IMR-90 (cell line): ENCODE measurements at regions not wholly inside any gene's neighbourhood (a gene's known extent, or its start where the extent isn't known, plus 50 kb on each side); places are given as distances from the start of the nearest gene placed in this dataset.
"Not testable (repeated sequence)": the region's sequence is repeated elsewhere in the genome, so short reads cannot be mapped to it uniquely, and the experiment has no call there.

Source experiments
- ATAC-seq: fragments of 200-7000 bp; cut with Tn5 transposase; 2 replicates; pipeline ENCODE4 v1.9.1; 2020; ENCODE audit warnings: low read depth, mild to moderate bottlenecking, moderate library complexity
- BruUV-seq: library from RNA; stranded (reverse); fragments of 400-500 nt; replicated peaks from 2 replicates; lab custom pipeline; 2021; lab: Mats Ljungman, UMichigan
- CTCF ChIA-PET: fragments of 300-600 bp; formaldehyde crosslinking; extraction: SDS; loops from one replicate; lab custom pipeline; 2021; ENCODE audit warnings: antibody characterized with exemption; lab: Yijun Ruan, JAX
- POLR2A ChIA-PET: fragments of 300-600 bp; sonication (Branson Sonifier 250); formaldehyde crosslinking; loops from one replicate; lab custom pipeline; 2022; ENCODE audit warnings: antibody characterized with exemption; ENCODE audit not compliant: unreplicated experiment; lab: Charles Lee
- DNase-seq: peaks from one replicate; pipeline ENCODE4 v3.0.0; 2013
- H2AFZ ChIP-seq: replicated peaks from 2 replicates; pipeline ENCODE3; 2013; ENCODE audit warnings: low read length, mild to moderate bottlenecking; ENCODE audit not compliant: poor library complexity
- H2AK5ac ChIP-seq: 2 replicates; pipeline ENCODE4 v1.6.1; 2013; ENCODE audit warnings: low read depth, low read length, inconsistent platforms
- H2AK9ac ChIP-seq: replicated peaks from 2 replicates; pipeline ENCODE3; 2013; ENCODE audit warnings: mild to moderate bottlenecking, low read depth, low read length, moderate library complexity; ENCODE audit not compliant: poor library complexity
- H2BK120ac ChIP-seq: 2 replicates; pipeline ENCODE4 v1.6.1; 2013; ENCODE audit warnings: low read depth, low read length, inconsistent platforms
- H2BK15ac ChIP-seq: 3 replicates; pipeline ENCODE4 v1.6.1; 2013; ENCODE audit warnings: low read depth, low read length, inconsistent platforms
- H2BK20ac ChIP-seq: 2 replicates; pipeline ENCODE4 v1.6.1; 2013; ENCODE audit warnings: low read depth, mild to moderate bottlenecking, inconsistent platforms, low read length, moderate library complexity
- H2BK5ac ChIP-seq: 2 replicates; pipeline ENCODE4 v1.6.1; 2013; ENCODE audit warnings: mild to moderate bottlenecking, low read depth, low read length, inconsistent platforms; ENCODE audit not compliant: poor library complexity, severe bottlenecking
- H3K14ac ChIP-seq: replicated peaks from 2 replicates; pipeline ENCODE4 v1.6.1; 2013; ENCODE audit warnings: low read depth, low read length, inconsistent platforms
- H3K18ac ChIP-seq: 2 replicates; pipeline ENCODE4 v1.6.1; 2013; ENCODE audit warnings: low read depth, low read length, control low read depth
- H3K23ac ChIP-seq: 2 replicates; pipeline ENCODE4 v1.6.1; 2013; ENCODE audit warnings: low read depth, low read length, inconsistent platforms
- H3K27ac ChIP-seq: 2 replicates; pipeline ENCODE4 v1.5.1; 2013; ENCODE audit warnings: mild to moderate bottlenecking, control low read depth, low read length; ENCODE audit not compliant: insufficient read depth
- H3K27me3 ChIP-seq: 2 replicates; pipeline ENCODE4 v1.6.1; 2013; ENCODE audit warnings: low read length; ENCODE audit not compliant: control insufficient read depth, insufficient read depth
- H3K36me3 ChIP-seq: 2 replicates; pipeline ENCODE4 v1.6.1; 2013; ENCODE audit warnings: low read length, mixed read lengths; ENCODE audit not compliant: control insufficient read depth, insufficient read depth
- H3K4ac ChIP-seq: 2 replicates; pipeline ENCODE4 v1.6.1; 2013; ENCODE audit warnings: low read depth, low read length, inconsistent platforms
- H3K4me1 ChIP-seq: 2 replicates; pipeline ENCODE4 v1.6.1; 2013; ENCODE audit warnings: low read length, mixed read lengths; ENCODE audit not compliant: control insufficient read depth, insufficient read depth
- H3K4me2 ChIP-seq: 2 replicates; pipeline ENCODE4 v1.6.1; 2013; ENCODE audit warnings: low read depth, mild to moderate bottlenecking, control low read depth, low read length, moderate library complexity
- H3K4me3 ChIP-seq: 2 replicates; pipeline ENCODE4 v1.5.1; 2013; ENCODE audit warnings: low read depth, mild to moderate bottlenecking, control low read depth, low read length, moderate library complexity; ENCODE audit not compliant: insufficient read depth
- H3K56ac ChIP-seq: 2 replicates; pipeline ENCODE4 v1.6.1; 2013; ENCODE audit warnings: low read length, inconsistent platforms; ENCODE audit not compliant: insufficient read depth; ENCODE audit errors: extremely low read depth
- H3K79me1 ChIP-seq, 2 experiments: 2 replicates each; pipeline ENCODE4 v1.6.1; 2013; ENCODE audit warnings: low read length in 2 of 2, inconsistent platforms in 1 of 2, low read depth in 1 of 2
- H3K9ac ChIP-seq: 2 replicates; pipeline ENCODE4 v1.6.1; 2013; ENCODE audit warnings: low read depth, low read length, control low read depth
- H3K9me1 ChIP-seq: 2 replicates; pipeline ENCODE4 v1.6.1; 2013; ENCODE audit warnings: low read length, inconsistent platforms; ENCODE audit not compliant: insufficient read depth
- H3K9me3 ChIP-seq: 2 replicates; pipeline ENCODE4 v1.6.1; 2013; ENCODE audit warnings: low read length; ENCODE audit not compliant: control insufficient read depth, insufficient read depth
- H4K20me1 ChIP-seq: 2 replicates; pipeline ENCODE4 v1.6.1; 2013; ENCODE audit warnings: low read length, inconsistent platforms; ENCODE audit not compliant: insufficient read depth
- H4K5ac ChIP-seq: 2 replicates; pipeline ENCODE4 v1.6.1; 2013; ENCODE audit warnings: mild to moderate bottlenecking, low read depth, low read length, control low read depth
- H4K8ac ChIP-seq, 2 experiments: 2 replicates each; pipeline ENCODE4 v1.6.1; 2013; ENCODE audit warnings: low read depth in 2 of 2, low read length in 2 of 2, control low read depth in 1 of 2, inconsistent platforms in 1 of 2
- H4K91ac ChIP-seq: 2 replicates; pipeline ENCODE4 v1.6.1; 2013; ENCODE audit warnings: low read depth, low read length, inconsistent platforms; ENCODE audit not compliant: insufficient read depth
- MAFK ChIP-seq: IDR thresholded peaks from 2 replicates; pipeline ENCODE4 v1.6.1; 2012; ENCODE audit warnings: low read depth, low read length, improper control_type of control experiment
- MAZ ChIP-seq: IDR thresholded peaks from 2 replicates; pipeline ENCODE4 v1.6.1; 2012; ENCODE audit warnings: low read depth, mild to moderate bottlenecking, low read length, improper control_type of control experiment, moderate library complexity, borderline replicate concordance
- MXI1 ChIP-seq: IDR thresholded peaks from 2 replicates; pipeline ENCODE4 v1.6.1; 2012; ENCODE audit warnings: low read depth, mild to moderate bottlenecking, low read length, moderate library complexity, borderline replicate concordance
- RFX5 ChIP-seq: IDR thresholded peaks from 2 replicates; pipeline ENCODE4 v1.8.0; 2012; ENCODE audit warnings: low read depth, mild to moderate bottlenecking, low read length, moderate library complexity
- WGBS, 2 experiments: methylation state at CpG; one replicate each; pipeline versions ENCODE4 v1.1.5 to v1.1.7; 2013; ENCODE audit warnings: missing lambda C conversion rate in 2 of 2; ENCODE audit not compliant: insufficient read length in 1 of 2; ENCODE audit errors: extremely low coverage in 2 of 2; 5-methylcytosine and 5-hydroxymethylcytosine counted together
- dilution Hi-C: fragments of 300-500 bp; cut with HindIII; formaldehyde crosslinking; loops from one replicate; pipeline ENCODE4 v1.14.3; 2018; ENCODE audit warnings: low sequenced_read_pairs; ENCODE audit not compliant: unreplicated experiment
- in situ Hi-C: fragments of 300-500 bp; cut with MboI; formaldehyde crosslinking; loops from 3 replicates; pipeline ENCODE4 v1.14.3; 2019; ENCODE audit warnings: low sequenced_read_pairs, inconsistent platforms, mixed read lengths
- intact Hi-C: fragments of 100-400 bp; cut with micrococcal nuclease; formaldehyde crosslinking; loops from 2 replicates; pipeline ENCODE4 v1.10.0; 2022
- TF ChIP-seq, protein P1 (sequence below): conservative IDR thresholded peaks from 2 replicates; pipeline ENCODE4 v1.5.1; 2012; ENCODE audit warnings: mild to moderate bottlenecking, low read depth, low read length, improper control_type of control experiment

DNA sequence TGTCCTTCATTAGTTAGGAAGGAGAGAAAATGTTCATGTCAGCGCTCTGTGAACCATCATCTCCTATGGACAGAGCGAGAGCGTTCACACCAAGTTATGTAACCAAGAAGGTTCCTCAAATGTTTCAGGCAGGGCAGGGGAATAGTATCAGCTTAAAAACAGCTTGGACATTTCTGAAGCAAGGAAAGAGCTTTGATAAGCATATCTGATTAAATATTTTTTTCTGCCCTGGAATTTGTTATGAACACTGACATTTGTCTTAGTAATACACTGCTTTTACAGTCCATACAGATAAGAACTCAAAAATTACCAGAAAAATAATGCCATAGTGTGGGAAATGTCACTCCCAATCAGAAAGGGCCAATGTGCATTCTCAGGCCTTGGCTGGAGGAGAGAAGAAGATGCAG, 66.3 kb upstream of the LIFR start:
- Histone ChIP-seq H3K79me1 (no peaks in the 10 kb centered on the region), H3K56ac (no peak overlapping the region), H4K5ac (no peak overlapping the region), H3K18ac (no peak overlapping the region), H2BK20ac (no peak overlapping the region), H3K14ac (no peak overlapping the region), H3K4me1 (no peaks in the 10 kb centered on the region), H3K9me3 (no peaks in the 10 kb centered on the region), H2AFZ (no peak overlapping the region), H2AK5ac (no peak overlapping the region), H3K27me3 (no peaks in the 10 kb centered on the region), H4K91ac (no peak overlapping the region), H2BK5ac (no peak overlapping the region), H2BK15ac (no peak overlapping the region), H2BK120ac (no peak overlapping the region), H3K23ac (no peak overlapping the region), H3K9me1 (no peaks in the 10 kb centered on the region), H3K4me3 (no peak overlapping the region), H2AK9ac (no peak overlapping the region), H3K4me2 (no peak overlapping the region), H4K20me1 (no peaks in the 10 kb centered on the region), H3K27ac (no peak overlapping the region), H3K9ac (no peak overlapping the region), H4K8ac (no peak overlapping the region), H3K4ac (no peak overlapping the region), H3K36me3 (no peaks in the 10 kb centered on the region)
- ChIA-PET POLR2A (no interaction called here), CTCF (no interaction called here)
- dilution Hi-C loops, result no loop called here
- WGBS, 2 experiments, result no CpG with 5 or more reads among the region's 3 CpGs
- DNase-seq, result no peak
- TF ChIP-seq MXI1, result no peak
- no peak for TF ChIP-seq RFX5
- TF ChIP-seq MAZ, result no peak
- TF ChIP-seq, protein P1, sequence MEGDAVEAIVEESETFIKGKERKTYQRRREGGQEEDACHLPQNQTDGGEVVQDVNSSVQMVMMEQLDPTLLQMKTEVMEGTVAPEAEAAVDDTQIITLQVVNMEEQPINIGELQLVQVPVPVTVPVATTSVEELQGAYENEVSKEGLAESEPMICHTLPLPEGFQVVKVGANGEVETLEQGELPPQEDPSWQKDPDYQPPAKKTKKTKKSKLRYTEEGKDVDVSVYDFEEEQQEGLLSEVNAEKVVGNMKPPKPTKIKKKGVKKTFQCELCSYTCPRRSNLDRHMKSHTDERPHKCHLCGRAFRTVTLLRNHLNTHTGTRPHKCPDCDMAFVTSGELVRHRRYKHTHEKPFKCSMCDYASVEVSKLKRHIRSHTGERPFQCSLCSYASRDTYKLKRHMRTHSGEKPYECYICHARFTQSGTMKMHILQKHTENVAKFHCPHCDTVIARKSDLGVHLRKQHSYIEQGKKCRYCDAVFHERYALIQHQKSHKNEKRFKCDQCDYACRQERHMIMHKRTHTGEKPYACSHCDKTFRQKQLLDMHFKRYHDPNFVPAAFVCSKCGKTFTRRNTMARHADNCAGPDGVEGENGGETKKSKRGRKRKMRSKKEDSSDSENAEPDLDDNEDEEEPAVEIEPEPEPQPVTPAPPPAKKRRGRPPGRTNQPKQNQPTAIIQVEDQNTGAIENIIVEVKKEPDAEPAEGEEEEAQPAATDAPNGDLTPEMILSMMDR, result no peak
- TF ChIP-seq MAFK, result no peak
- no TSS peak for BruUV-seq
- ATAC-seq, result no peak; the same call in 1 of the 2 replicates
- intact Hi-C loops, result no loop called here
- in situ Hi-C loops, result no loop called here

DNA sequence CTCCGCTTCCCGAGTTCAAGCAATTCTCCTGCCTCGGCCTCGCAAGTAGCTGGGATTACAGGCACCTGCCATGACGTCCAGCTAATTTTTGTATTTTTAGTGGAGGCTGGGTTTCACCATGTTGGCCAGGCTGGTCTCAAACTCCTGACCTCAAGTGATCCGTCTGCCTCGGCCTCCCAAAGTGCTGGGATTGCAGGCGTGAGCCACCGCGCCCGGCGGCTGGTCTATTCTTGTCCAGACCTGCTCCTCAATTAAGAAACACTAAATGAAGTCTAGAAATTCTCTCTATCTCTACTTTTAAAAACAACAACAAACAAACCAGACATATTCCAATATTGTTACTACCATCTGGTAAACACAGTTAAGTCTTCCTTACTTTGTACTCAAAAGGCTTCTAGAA, 68.1 kb upstream of the LIFR start:
- H3K27me3 ChIP-seq, H3K56ac ChIP-seq, BruUV-seq, intact Hi-C loops, ATAC-seq, H2BK20ac ChIP-seq, H4K8ac ChIP-seq, CTCF ChIA-PET, dilution Hi-C loops, H3K4me1 ChIP-seq, H3K27ac ChIP-seq, H3K23ac ChIP-seq, H4K20me1 ChIP-seq, in situ Hi-C loops, H3K9ac ChIP-seq, DNase-seq, H2BK120ac ChIP-seq, POLR2A ChIA-PET, H3K4ac ChIP-seq, H2AK5ac ChIP-seq, H2AK9ac ChIP-seq, H3K18ac ChIP-seq, H3K9me1 ChIP-seq, H4K5ac ChIP-seq, H4K91ac ChIP-seq, H2BK5ac ChIP-seq, H2BK15ac ChIP-seq, H3K9me3 ChIP-seq, H3K4me3 ChIP-seq, H3K4me2 ChIP-seq, H2AFZ ChIP-seq, H3K79me1 ChIP-seq, H3K36me3 ChIP-seq, H3K14ac ChIP-seq: not testable (repeated sequence)
- WGBS, 2 experiments, result 85% methylated on average over 4 of the region's 12 CpGs; no CpG with 5 or more reads in 1 of the 2 experiments
